ENCODE measurements at regions not wholly inside any gene's neighbourhood (a gene's known extent, or its start where the extent isn't known, plus 50 kb on each side); places are given as distances from the start of the nearest gene placed in this dataset.

GRCh38 chr3:24674261-24674660, 179.6 kb upstream of the THRB start:
- Histone ChIP-seq H3K27ac (ENCODE audit: insufficient read depth, low read depth, low read length) (no peak overlapping the region), H3K4me1 (ENCODE audit: control insufficient read depth, extremely low read depth, insufficient read depth, low read length) (no peaks in the 10 kb centered on the region), H3K9me1 (replicated peaks; ENCODE audit: control insufficient read depth, extremely low read depth, insufficient read depth, low read length) (no peaks in the 10 kb centered on the region), H3K4me3 (replicated peaks in 1 of 3; ENCODE audit: insufficient read depth in 1 of 3, low read depth in 1 of 3, low read length in 3 of 3) (no peak overlapping the region), H3K79me2 (ENCODE audit: control insufficient read depth, insufficient read depth, low read length) (no peaks in the 10 kb centered on the region), H2AFZ (ENCODE audit: low read depth, low read length) (no peak overlapping the region), H3K4me2 (ENCODE audit: insufficient read depth, low read length) (no peak overlapping the region), H3K9me3 (replicated peaks; ENCODE audit: control insufficient read depth, insufficient read depth, low read length) (no peaks in the 10 kb centered on the region), H3K27me3 (ENCODE audit: control insufficient read depth in 2 of 2, insufficient read depth in 2 of 2, low read length in 2 of 2) (no peaks in the 10 kb centered on the region), H3K9ac (replicated peaks; ENCODE audit: extremely low read depth, insufficient read depth, low read length) (no peak overlapping the region), H4K20me1 (replicated peaks; ENCODE audit: control insufficient read depth, extremely low read depth, insufficient read depth, low read length) (no peaks in the 10 kb centered on the region), H3K36me3 (ENCODE audit: control insufficient read depth in 2 of 2, extremely low read depth in 1 of 2, insufficient read depth in 2 of 2, low read length in 2 of 2) (no peaks in the 10 kb centered on the region)
- no TSS peak for BruUV-seq (replicated peaks)
- intact Hi-C loops (cut with micrococcal nuclease), result no loop called here
- dilution Hi-C loops (cut with MboI; ENCODE audit: extremely low pct_ligation_motif_present, low sequenced_read_pairs), result no loop called here
- DNase-seq (ENCODE audit: low read depth, low spot score) (no peak), FAIRE-seq (no peak)
- ChIA-PET CTCF (interaction anchor here (2.1 kb wide), 1 partner anchor 10 kb away, joined by 10 read pairs; no protein-coding TSS in a partner anchor), POLR2A (no interaction called here)
- TF ChIP-seq GATA2 (IDR thresholded peaks at IDR 0.05; ENCODE audit: insufficient read depth, insufficient read length, low read depth, low read length), result no peak
- TF ChIP-seq MAX (IDR thresholded peaks at IDR 0.05; ENCODE audit: insufficient read depth, insufficient read length), result no peak
- TF ChIP-seq MYC (IDR thresholded peaks at IDR 0.05; ENCODE audit: low read depth, low read length), result no peak

- intact Hi-C loops (cut with micrococcal nuclease), result no loop called here
- no peak overlapping the region for H3K4me2 ChIP-seq (ENCODE audit: insufficient read depth, low read length)
- DNase-seq (ENCODE audit: low read depth, low spot score) (no peak), FAIRE-seq (no peak)
- H3K79me2 ChIP-seq (ENCODE audit: control insufficient read depth, insufficient read depth, low read length), result no peaks in the 10 kb centered on the region
- dilution Hi-C loops (cut with MboI; ENCODE audit: extremely low pct_ligation_motif_present, low sequenced_read_pairs), result no loop called here
- no peaks in the 10 kb centered on the region for H3K9me3 ChIP-seq (replicated peaks; ENCODE audit: control insufficient read depth, insufficient read depth, low read length)
- no peak overlapping the region for H3K4me3 ChIP-seq (replicated peaks in 1 of 3; ENCODE audit: insufficient read depth in 1 of 3, low read depth in 1 of 3, low read length in 3 of 3)
- H3K27ac ChIP-seq (ENCODE audit: insufficient read depth, low read depth, low read length), result no peak overlapping the region
- no peaks in the 10 kb centered on the region for H4K20me1 ChIP-seq (replicated peaks; ENCODE audit: control insufficient read depth, extremely low read depth, insufficient read depth, low read length)
- BruUV-seq (replicated peaks), result no TSS peak
- H3K36me3 ChIP-seq (ENCODE audit: control insufficient read depth in 2 of 2, extremely low read depth in 1 of 2, insufficient read depth in 2 of 2, low read length in 2 of 2), result no peaks in the 10 kb centered on the region
- no peaks in the 10 kb centered on the region for H3K4me1 ChIP-seq (ENCODE audit: control insufficient read depth, extremely low read depth, insufficient read depth, low read length)
- ChIA-PET CTCF (interaction anchor here (1.3 to 3.1 kb wide), 3 partner anchors 16 to 421 kb away, joined by 3 to 29 read pairs (median 4); no protein-coding TSS in a partner anchor), POLR2A (no interaction called here)
- no peak overlapping the region for H3K9ac ChIP-seq (replicated peaks; ENCODE audit: extremely low read depth, insufficient read depth, low read length)
- TF ChIP-seq POLR2A (IDR thresholded peaks at IDR 0.05; ENCODE audit: low read depth, low read length) (no peak), EZH2 (IDR thresholded peaks at IDR 0.05; ENCODE audit: borderline replicate concordance, low read depth, low read length, severe bottlenecking) (no peak), MYC (IDR thresholded peaks at IDR 0.05; ENCODE audit: low read depth, low read length) (no peak), FOS (IDR thresholded peaks at IDR 0.05; ENCODE audit: borderline replicate concordance, insufficient read depth, low read length) (no peak), JUN (IDR thresholded peaks at IDR 0.05; ENCODE audit: borderline replicate concordance, insufficient read depth, insufficient read length, low read depth) (no peak), CTCF (IDR thresholded peaks at IDR 0.05; ENCODE audit: extremely low read depth in 1 of 2, insufficient read depth in 1 of 2, low read depth in 1 of 2, low read length in 2 of 2) (no peak), MAX (IDR thresholded peaks at IDR 0.05; ENCODE audit: insufficient read depth, insufficient read length) (no peak), POLR2AphosphoS5 (IDR thresholded peaks at IDR 0.05; ENCODE audit: insufficient read depth, low read depth, low read length) (no peak), GATA2 (IDR thresholded peaks at IDR 0.05; ENCODE audit: insufficient read depth, insufficient read length, low read depth, low read length) (no peak)
- no peaks in the 10 kb centered on the region for H3K27me3 ChIP-seq (ENCODE audit: control insufficient read depth in 2 of 2, insufficient read depth in 2 of 2, low read length in 2 of 2)
- H2AFZ ChIP-seq (ENCODE audit: low read depth, low read length), result no peak overlapping the region
- H3K9me1 ChIP-seq (replicated peaks; ENCODE audit: control insufficient read depth, extremely low read depth, insufficient read depth, low read length), result no peaks in the 10 kb centered on the region
Observed at GRCh38 chr3:24678021-24678420, 183.4 kb upstream of the THRB start.

Data from endothelial cell of umbilical vein (primary cell).